H9 (cell line): ENCODE measurements at regions not wholly inside any gene's neighbourhood (a gene's known extent, or its start where the extent isn't known, plus 50 kb on each side); places are given as distances from the start of the nearest gene placed in this dataset.

Source experiments
- DNase-seq: peaks from one replicate; pipeline ENCODE4 v3.0.0-alpha.2; 2017
- H2AFZ ChIP-seq: one replicate; pipeline ENCODE4 v1.6.1; 2013; ENCODE audit warnings: mild to moderate bottlenecking, low read length, control low read depth, moderate library complexity
- H2AK5ac ChIP-seq: 2 replicates; pipeline ENCODE4 v1.6.1; 2013; ENCODE audit warnings: low read length, control low read depth, mixed read lengths; ENCODE audit not compliant: insufficient read length
- H2BK120ac ChIP-seq: one replicate; pipeline ENCODE4 v1.6.1; 2013; ENCODE audit warnings: low read depth, mild to moderate bottlenecking, low read length, control low read depth, inconsistent platforms; ENCODE audit not compliant: poor library complexity, severe bottlenecking
- H2BK12ac ChIP-seq: 2 replicates; pipeline ENCODE4 v1.6.1; 2013; ENCODE audit warnings: low read length, control low read depth, mixed read lengths, low read depth; ENCODE audit not compliant: insufficient read length
- H2BK15ac ChIP-seq: 2 replicates; pipeline ENCODE4 v1.6.1; 2013; ENCODE audit warnings: low read depth, low read length, control low read depth
- H2BK20ac ChIP-seq: one replicate; pipeline ENCODE4 v1.6.1; 2013; ENCODE audit warnings: low read depth, mild to moderate bottlenecking, low read length, control low read depth, inconsistent platforms; ENCODE audit not compliant: poor library complexity, severe bottlenecking
- H2BK5ac ChIP-seq: 2 replicates; pipeline ENCODE4 v1.6.1; 2013; ENCODE audit warnings: low read length, control low read depth, mixed read lengths; ENCODE audit not compliant: insufficient read length
- H3K14ac ChIP-seq: 2 replicates; pipeline ENCODE4 v1.6.1; 2013; ENCODE audit warnings: low read length, control low read depth; ENCODE audit not compliant: insufficient read depth
- H3K18ac ChIP-seq: 2 replicates; pipeline ENCODE4 v1.6.1; 2013; ENCODE audit warnings: low read depth, mild to moderate bottlenecking, mixed read lengths, low read length, control low read depth; ENCODE audit not compliant: insufficient read length
- H3K23ac ChIP-seq: 2 replicates; pipeline ENCODE4 v1.6.1; 2013; ENCODE audit warnings: low read length, control low read depth, mixed read lengths, low read depth; ENCODE audit not compliant: insufficient read length
- H3K23me2 ChIP-seq: 2 replicates; pipeline ENCODE4 v1.6.1; 2013; ENCODE audit warnings: low read depth, mild to moderate bottlenecking, mixed read lengths, low read length, control low read depth; ENCODE audit not compliant: insufficient read length, poor library complexity, severe bottlenecking
- H3K27ac ChIP-seq: 2 replicates; pipeline ENCODE4 v1.5.1; 2013; ENCODE audit warnings: low read length, control low read depth, mixed read lengths, low read depth; ENCODE audit not compliant: insufficient read length
- H3K27me3 ChIP-seq: 2 replicates; pipeline ENCODE4 v1.6.1; 2013; ENCODE audit warnings: low read length, control low read depth, inconsistent platforms; ENCODE audit not compliant: insufficient read depth
- H3K4ac ChIP-seq: 2 replicates; pipeline ENCODE4 v1.6.1; 2013; ENCODE audit warnings: low read depth, mild to moderate bottlenecking, control low read depth, inconsistent platforms, low read length, moderate library complexity
- H3K4me1 ChIP-seq: 2 replicates; pipeline ENCODE4 v1.6.1; 2013; ENCODE audit warnings: low read length, control low read depth, inconsistent platforms; ENCODE audit not compliant: insufficient read depth
- H3K4me2 ChIP-seq: 2 replicates; pipeline ENCODE4 v1.6.1; 2013; ENCODE audit warnings: low read length, control low read depth, mixed read lengths; ENCODE audit not compliant: insufficient read length, insufficient read depth
- H3K56ac ChIP-seq: 2 replicates; pipeline ENCODE4 v1.6.1; 2013; ENCODE audit warnings: low read depth, mild to moderate bottlenecking, mixed read lengths, low read length, control low read depth; ENCODE audit not compliant: insufficient read length
- H3K79me1 ChIP-seq: 2 replicates; pipeline ENCODE4 v1.6.1; 2013; ENCODE audit warnings: low read depth, mild to moderate bottlenecking, moderate library complexity, low read length, control low read depth, inconsistent platforms; ENCODE audit not compliant: insufficient read depth, poor library complexity, severe bottlenecking
- H3K79me2 ChIP-seq: 2 replicates; pipeline ENCODE4 v1.6.1; 2013; ENCODE audit warnings: low read length, control low read depth, inconsistent platforms; ENCODE audit not compliant: insufficient read depth
- H3K9ac ChIP-seq: 2 replicates; pipeline ENCODE4 v1.6.1; 2013; ENCODE audit warnings: low read length, control low read depth, mixed read lengths; ENCODE audit not compliant: insufficient read length; ENCODE audit errors: extremely low read depth
- H3K9me3 ChIP-seq: one replicate; pipeline ENCODE4 v1.6.1; 2013; ENCODE audit warnings: low read depth, low read length, inconsistent platforms; ENCODE audit not compliant: control insufficient read depth
- H3T11ph ChIP-seq: one replicate; pipeline ENCODE4 v1.6.1; 2013; ENCODE audit warnings: mild to moderate bottlenecking, low read length, control low read depth, inconsistent platforms
- H4K20me1 ChIP-seq: one replicate; pipeline ENCODE4 v1.6.1; 2013; ENCODE audit not compliant: control insufficient read depth, insufficient read length, insufficient read depth
- H4K5ac ChIP-seq: 2 replicates; pipeline ENCODE4 v1.6.1; 2013; ENCODE audit warnings: low read depth, mild to moderate bottlenecking, mixed read lengths, low read length, control low read depth; ENCODE audit not compliant: insufficient read length
- H4K8ac ChIP-seq: replicated peaks from 2 replicates; pipeline ENCODE4 v1.6.1; 2013; ENCODE audit warnings: low read length, control low read depth, mixed read lengths, low read depth; ENCODE audit not compliant: insufficient read length
- H4K91ac ChIP-seq: 2 replicates; pipeline ENCODE4 v1.6.1; 2013; ENCODE audit warnings: low read depth, mild to moderate bottlenecking, moderate library complexity, mixed read lengths, low read length, control low read depth; ENCODE audit not compliant: insufficient read length
- H3K27ac Mint-ChIP-seq, 3 experiments: 2 replicates in 2 of 3; 3 replicates in 1 of 3; pipeline ENCODE4 v1.8.0; 2020 to 2021; ENCODE audit warnings: mixed read lengths in 3 of 3, mild to moderate bottlenecking in 1 of 3, moderate library complexity in 1 of 3
- H3K27me3 Mint-ChIP-seq: 2 replicates; pipeline ENCODE4 v1.8.0; 2021; ENCODE audit warnings: low read depth, mild to moderate bottlenecking, moderate library complexity, mixed read lengths
- H3K36me3 Mint-ChIP-seq, 3 experiments: 2 replicates in 2 of 3; 3 replicates in 1 of 3; pipeline ENCODE4 v1.8.0; 2020 to 2021; ENCODE audit warnings: low read depth in 3 of 3, mixed read lengths in 3 of 3; ENCODE audit not compliant: insufficient read depth in 1 of 3
- H3K4me1 Mint-ChIP-seq, 2 experiments: 2 replicates each; pipeline ENCODE4 v1.8.0; 2020; ENCODE audit warnings: mixed read lengths in 2 of 2
- H3K4me3 Mint-ChIP-seq, 2 experiments: 2 replicates in 1 of 2; 3 replicates in 1 of 2; pipeline ENCODE4 v1.8.0; 2020 to 2021; ENCODE audit warnings: mild to moderate bottlenecking in 2 of 2, mixed read lengths in 2 of 2, moderate library complexity in 1 of 2
- H3K9me3 Mint-ChIP-seq, 2 experiments: 2 replicates in 1 of 2; 3 replicates in 1 of 2; pipeline ENCODE4 v1.8.0; 2020; ENCODE audit warnings: mild to moderate bottlenecking in 2 of 2, mixed read lengths in 2 of 2, moderate library complexity in 1 of 2
- WGBS: extraction: QIAGEN DNeasy Blood & Tissue Kit; methylation state at CpG from one replicate; pipeline ENCODE4 v1.1.7; 2013; ENCODE audit warnings: missing lambda C conversion rate, low lambda C conversion rate, mixed read lengths; ENCODE audit not compliant: insufficient read length; ENCODE audit errors: extremely low coverage; 5-methylcytosine and 5-hydroxymethylcytosine counted together
- TF ChIP-seq, protein P1 (sequence below): fragments of 200-600 bp; sonication (generic); conservative IDR thresholded peaks from 3 replicates; pipeline ENCODE4 v1.8.0; 2021; ENCODE audit warnings: antibody characterized with exemption, mild to moderate bottlenecking

- Histone ChIP-seq H3K14ac (no peak overlapping the region; the same call in 1 of the 2 replicates), H3K9me3 (no peaks in the 10 kb centered on the region), H4K8ac (no peak overlapping the region), H2AK5ac (no peak overlapping the region), H4K5ac (no peak overlapping the region), H2BK12ac (no peak overlapping the region), H3K27me3 (no peaks in the 10 kb centered on the region), H3K56ac (no peak overlapping the region), H2BK15ac (no peak overlapping the region), H3K27ac (no peak overlapping the region), H3K4me1 (no peaks in the 10 kb centered on the region), H2BK5ac (no peak overlapping the region), H3T11ph (no peak overlapping the region), H3K79me2 (no peaks in the 10 kb centered on the region), H3K9ac (no peak overlapping the region), H3K79me1 (no peaks in the 10 kb centered on the region), H4K20me1 (no peaks in the 10 kb centered on the region), H2BK120ac (no peak overlapping the region), H2BK20ac (no peak overlapping the region), H3K4ac (no peak overlapping the region), H4K91ac (no peak overlapping the region), H3K4me2 (no peak overlapping the region), H3K23ac (no peak overlapping the region), H2AFZ (no peak overlapping the region), H3K23me2 (no peaks in the 10 kb centered on the region), H3K18ac (no peak overlapping the region)
- no peaks in the 10 kb centered on the region for H3K4me1 Mint-ChIP-seq
- WGBS, result no CpG with 5 or more reads among the region's 3 CpGs
- no peak overlapping the region for H3K27ac Mint-ChIP-seq
- H3K27me3 Mint-ChIP-seq, result no peaks in the 10 kb centered on the region; the same call in 1 of the 2 replicates
- H3K4me3 Mint-ChIP-seq, result no peak overlapping the region
- H3K9me3 Mint-ChIP-seq, result peaks cover 13 to 16% of the 10 kb centered on the region in 2 experiments
- H3K36me3 Mint-ChIP-seq, result peaks cover 0 to 11% (median 0%) of the 10 kb centered on the region in 3 experiments; a peak in 3 of 7 replicates
- no peak for DNase-seq
- TF ChIP-seq, protein P1, sequence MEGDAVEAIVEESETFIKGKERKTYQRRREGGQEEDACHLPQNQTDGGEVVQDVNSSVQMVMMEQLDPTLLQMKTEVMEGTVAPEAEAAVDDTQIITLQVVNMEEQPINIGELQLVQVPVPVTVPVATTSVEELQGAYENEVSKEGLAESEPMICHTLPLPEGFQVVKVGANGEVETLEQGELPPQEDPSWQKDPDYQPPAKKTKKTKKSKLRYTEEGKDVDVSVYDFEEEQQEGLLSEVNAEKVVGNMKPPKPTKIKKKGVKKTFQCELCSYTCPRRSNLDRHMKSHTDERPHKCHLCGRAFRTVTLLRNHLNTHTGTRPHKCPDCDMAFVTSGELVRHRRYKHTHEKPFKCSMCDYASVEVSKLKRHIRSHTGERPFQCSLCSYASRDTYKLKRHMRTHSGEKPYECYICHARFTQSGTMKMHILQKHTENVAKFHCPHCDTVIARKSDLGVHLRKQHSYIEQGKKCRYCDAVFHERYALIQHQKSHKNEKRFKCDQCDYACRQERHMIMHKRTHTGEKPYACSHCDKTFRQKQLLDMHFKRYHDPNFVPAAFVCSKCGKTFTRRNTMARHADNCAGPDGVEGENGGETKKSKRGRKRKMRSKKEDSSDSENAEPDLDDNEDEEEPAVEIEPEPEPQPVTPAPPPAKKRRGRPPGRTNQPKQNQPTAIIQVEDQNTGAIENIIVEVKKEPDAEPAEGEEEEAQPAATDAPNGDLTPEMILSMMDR, result no peak
Measured at GRCh38 chr4:154936873-154937272, 155.8 kb downstream of the RBM46 start.
